ENCODE measurements at regions not wholly inside any gene's neighbourhood (a gene's known extent, or its start where the extent isn't known, plus 50 kb on each side); places are given as distances from the start of the nearest gene placed in this dataset.

GRCh38 chr1:80918380-80918779, 882.4 kb upstream of the ADGRL2 start (continued):
- TF ChIP-seq CHD7 (IDR thresholded peaks at IDR 0.05; ENCODE audit: insufficient replicate concordance, low read length) (no peak), GABPA (IDR thresholded peaks at IDR 0.05; ENCODE audit: borderline replicate concordance, insufficient read depth, low read length) (no peak)

All from H1 (cell line).